NCI-H345 treated with DMSO at 0.1 percent for 48 hours (cell line): ENCODE measurements at regions not wholly inside any gene's neighbourhood (a gene's known extent, or its start where the extent isn't known, plus 50 kb on each side); places are given as distances from the start of the nearest gene placed in this dataset.

ENCODE experiments used
- DNase-seq: peaks from one replicate; lab custom pipeline; 2025; ENCODE audit not compliant: unreplicated experiment; lab: John Stamatoyannopoulos, UW

- no peak for DNase-seq
Observed at GRCh38 chr10:113252650-113253618, 299.9 kb upstream of the HABP2 start.

- DNase-seq, result no peak
Observed at GRCh38 chr10:113259576-113260226, 293.2 kb upstream of the HABP2 start.

- no peak for DNase-seq
Observed at GRCh38 chr10:113261161-113261560, 291.7 kb upstream of the HABP2 start.

- no peak for DNase-seq
Observed at GRCh38 chr10:113261611-113262091, 291.2 kb upstream of the HABP2 start.

GRCh38 chr10:113263056-113263455 is 289.8 kb upstream of the HABP2 start:
- DNase-seq, result no peak

GRCh38 chr10:113264333-113265131 is 288.3 kb upstream of the HABP2 start:
- DNase-seq, result no peak

- DNase-seq, result no peak
Observed at GRCh38 chr10:113266147-113266546, 286.7 kb upstream of the HABP2 start.

GRCh38 chr10:113267619-113268562 is 285.0 kb upstream of the HABP2 start:
- no peak for DNase-seq

GRCh38 chr10:113269333-113269732 is 283.5 kb upstream of the HABP2 start:
- no peak for DNase-seq

- DNase-seq, result no peak
Observed at GRCh38 chr10:113272511-113272910, 280.3 kb upstream of the HABP2 start.

- DNase-seq, result no peak
Observed at GRCh38 chr10:113273181-113274163, 279.4 kb upstream of the HABP2 start.

- DNase-seq, result no peak
Observed at GRCh38 chr10:113274176-113274829, 278.6 kb upstream of the HABP2 start.

- DNase-seq, result no peak
Observed at GRCh38 chr10:113278221-113278620, 274.6 kb upstream of the HABP2 start.

- DNase-seq, result no peak
Observed at GRCh38 chr10:113278664-113279063, 274.2 kb upstream of the HABP2 start.

GRCh38 chr10:113279262-113279661 is 273.6 kb upstream of the HABP2 start:
- DNase-seq, result no peak

GRCh38 chr10:113282564-113282963 is 270.3 kb upstream of the HABP2 start:
- no peak for DNase-seq

GRCh38 chr10:113283189-113283588 is 269.7 kb upstream of the HABP2 start:
- no peak for DNase-seq

- DNase-seq, result no peak
Observed at GRCh38 chr10:113284635-113285034, 268.2 kb upstream of the HABP2 start.
